DOHH2 (cell line): ENCODE measurements at regions not wholly inside any gene's neighbourhood (a gene's known extent, or its start where the extent isn't known, plus 50 kb on each side); places are given as distances from the start of the nearest gene placed in this dataset.
"Not testable (repeated sequence)": the region's sequence is repeated elsewhere in the genome, so short reads cannot be mapped to it uniquely, and the experiment has no call there.

Experiments
- H3F3A ChIP-seq: fragments of 200-600 bp; sonication (generic), shearing (Covaris generic); 2 replicates; pipeline ENCODE4 v1.6.0; 2016; ENCODE audit warnings: antibody characterized with exemption, mild to moderate bottlenecking; ENCODE audit not compliant: control insufficient read depth, insufficient read depth
- H3K27ac ChIP-seq: fragments of 200-600 bp; sonication (generic); 2 replicates; pipeline ENCODE4 v1.5.1; 2014; ENCODE audit warnings: low read depth, mild to moderate bottlenecking, low read length, moderate library complexity
- H3K27me3 ChIP-seq: fragments of 200-600 bp; sonication (generic); 2 replicates; pipeline ENCODE4 v1.6.1; 2014; ENCODE audit warnings: mild to moderate bottlenecking, low read length, mixed read lengths; ENCODE audit not compliant: control insufficient read depth
- H3K36me3 ChIP-seq: fragments of 200-600 bp; sonication (generic); 2 replicates; pipeline ENCODE4 v1.6.1; 2014; ENCODE audit warnings: mild to moderate bottlenecking, low read length, moderate library complexity, mixed read lengths; ENCODE audit not compliant: control insufficient read depth
- H3K4me1 ChIP-seq: fragments of 200-600 bp; sonication (generic); 2 replicates; pipeline ENCODE4 v1.6.1; 2014; ENCODE audit warnings: mild to moderate bottlenecking, low read length, mixed read lengths; ENCODE audit not compliant: control insufficient read depth
- H3K4me2 ChIP-seq: fragments of 200-600 bp; sonication (generic); 2 replicates; pipeline ENCODE4 v1.6.0; 2014; ENCODE audit warnings: mild to moderate bottlenecking, low read length, moderate library complexity
- H3K4me3 ChIP-seq: fragments of 200-600 bp; sonication (generic); 2 replicates; pipeline ENCODE4 v1.5.1; 2014; ENCODE audit warnings: mild to moderate bottlenecking, low read length, mixed read lengths
- H3K79me2 ChIP-seq: fragments of 200-600 bp; sonication (generic); 2 replicates; pipeline ENCODE4 v1.6.1; 2014; ENCODE audit warnings: mild to moderate bottlenecking, low read length, mixed read lengths; ENCODE audit not compliant: control insufficient read depth
- H3K9me2 ChIP-seq: fragments of 200-600 bp; sonication (generic); replicated peaks from 2 replicates; pipeline ENCODE4 v1.6.1; 2014; ENCODE audit warnings: mild to moderate bottlenecking, low read length, mixed read lengths; ENCODE audit not compliant: control insufficient read depth
- H3K9me3 ChIP-seq: fragments of 200-600 bp; sonication (generic); 2 replicates; pipeline ENCODE4 v1.6.1; 2014; ENCODE audit warnings: antibody characterized with exemption, low read length, mixed read lengths; ENCODE audit not compliant: control insufficient read depth, insufficient read depth
- H4K20me1 ChIP-seq: fragments of 200-600 bp; sonication (generic); 2 replicates; pipeline ENCODE4 v1.6.0; 2014; ENCODE audit warnings: low read depth, mild to moderate bottlenecking, antibody characterized with exemption, low read length, moderate library complexity; ENCODE audit not compliant: control insufficient read depth, insufficient read depth
- CTCF ChIP-seq: fragments of 200-600 bp; sonication (generic); IDR thresholded peaks from one replicate; pipeline ENCODE4 v1.5.1; 2014; ENCODE audit warnings: antibody characterized with exemption, mild to moderate bottlenecking, low read depth, low read length; ENCODE audit not compliant: poor library complexity, severe bottlenecking
- EZH2phosphoT487 ChIP-seq: fragments of 200-600 bp; sonication (generic); IDR thresholded peaks from 2 replicates; pipeline ENCODE4 v1.6.1; 2017; ENCODE audit warnings: borderline replicate concordance, mild to moderate bottlenecking, antibody characterized with exemption, low read length, moderate library complexity, mixed read lengths

- H3K9me3 ChIP-seq: no peaks in the 10 kb centered on the region
- H4K20me1 ChIP-seq: no peaks in the 10 kb centered on the region
- H3K4me3 ChIP-seq: no peak overlapping the region
- TF ChIP-seq CTCF (no peak), EZH2phosphoT487 (no peak)
- no peak overlapping the region for H3K4me2 ChIP-seq
- H3K36me3 ChIP-seq: no peaks in the 10 kb centered on the region
- no peaks in the 10 kb centered on the region for H3K4me1 ChIP-seq
- no peaks in the 10 kb centered on the region for H3K79me2 ChIP-seq
- H3F3A ChIP-seq: no peaks in the 10 kb centered on the region
- H3K9me2 ChIP-seq: no peaks in the 10 kb centered on the region
- no peak overlapping the region for H3K27ac ChIP-seq
- no peaks in the 10 kb centered on the region for H3K27me3 ChIP-seq
Measured at GRCh38 chr1:96588416-96588995, 133.1 kb upstream of the PTBP2 start.

- H3F3A ChIP-seq, H3K4me1 ChIP-seq, H4K20me1 ChIP-seq, H3K4me2 ChIP-seq, H3K4me3 ChIP-seq, H3K9me2 ChIP-seq, H3K36me3 ChIP-seq, H3K9me3 ChIP-seq, H3K27me3 ChIP-seq, H3K79me2 ChIP-seq, H3K27ac ChIP-seq: not testable (repeated sequence)
Measured at GRCh38 chr1:96595530-96595929, 126.1 kb upstream of the PTBP2 start.

- TF ChIP-seq CTCF (peak; percentile 84), EZH2phosphoT487 (no peak)
- no peaks in the 10 kb centered on the region for H3K79me2 ChIP-seq
- no peaks in the 10 kb centered on the region for H3K27me3 ChIP-seq
- H3K9me3 ChIP-seq: no peaks in the 10 kb centered on the region
- no peaks in the 10 kb centered on the region for H4K20me1 ChIP-seq
- no peak overlapping the region for H3K4me2 ChIP-seq
- no peak overlapping the region for H3K27ac ChIP-seq
- H3K4me1 ChIP-seq: no peaks in the 10 kb centered on the region
- no peaks in the 10 kb centered on the region for H3K36me3 ChIP-seq
- H3K9me2 ChIP-seq: no peaks in the 10 kb centered on the region
- no peak overlapping the region for H3K4me3 ChIP-seq
- no peaks in the 10 kb centered on the region for H3F3A ChIP-seq
Measured at GRCh38 chr1:96596226-96596922, 125.2 kb upstream of the PTBP2 start.

DNA sequence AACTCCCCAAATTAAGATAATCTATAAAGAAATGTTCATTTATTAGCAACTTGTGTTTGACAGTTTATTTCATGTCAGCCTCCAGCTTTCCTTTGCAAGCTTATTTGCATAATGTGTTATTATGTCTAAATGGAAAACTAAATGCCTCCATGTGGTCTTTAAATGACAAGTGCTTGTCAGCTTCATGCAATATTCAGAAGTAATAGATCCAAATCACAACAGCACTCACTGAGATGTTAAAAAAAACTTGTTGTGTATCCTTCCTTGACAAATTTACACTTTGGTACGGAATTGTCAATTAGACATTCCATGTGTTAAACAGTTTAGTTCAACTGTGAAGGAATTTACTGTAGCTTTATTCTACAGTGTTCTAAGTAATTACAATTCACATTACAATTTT lies 124.4 kb upstream of the PTBP2 start:
- no peaks in the 10 kb centered on the region for H4K20me1 ChIP-seq
- H3K4me3 ChIP-seq: no peak overlapping the region
- no peaks in the 10 kb centered on the region for H3K36me3 ChIP-seq
- H3K9me2 ChIP-seq: no peaks in the 10 kb centered on the region
- H3K4me2 ChIP-seq: no peak overlapping the region
- H3K27me3 ChIP-seq: no peaks in the 10 kb centered on the region
- TF ChIP-seq CTCF (no peak), EZH2phosphoT487 (no peak)
- no peaks in the 10 kb centered on the region for H3K79me2 ChIP-seq
- no peaks in the 10 kb centered on the region for H3K9me3 ChIP-seq
- no peaks in the 10 kb centered on the region for H3K4me1 ChIP-seq
- no peaks in the 10 kb centered on the region for H3F3A ChIP-seq
- no peak overlapping the region for H3K27ac ChIP-seq
